ENCODE measurements at regions not wholly inside any gene's neighbourhood (a gene's known extent, or its start where the extent isn't known, plus 50 kb on each side); places are given as distances from the start of the nearest gene placed in this dataset.

DNA sequence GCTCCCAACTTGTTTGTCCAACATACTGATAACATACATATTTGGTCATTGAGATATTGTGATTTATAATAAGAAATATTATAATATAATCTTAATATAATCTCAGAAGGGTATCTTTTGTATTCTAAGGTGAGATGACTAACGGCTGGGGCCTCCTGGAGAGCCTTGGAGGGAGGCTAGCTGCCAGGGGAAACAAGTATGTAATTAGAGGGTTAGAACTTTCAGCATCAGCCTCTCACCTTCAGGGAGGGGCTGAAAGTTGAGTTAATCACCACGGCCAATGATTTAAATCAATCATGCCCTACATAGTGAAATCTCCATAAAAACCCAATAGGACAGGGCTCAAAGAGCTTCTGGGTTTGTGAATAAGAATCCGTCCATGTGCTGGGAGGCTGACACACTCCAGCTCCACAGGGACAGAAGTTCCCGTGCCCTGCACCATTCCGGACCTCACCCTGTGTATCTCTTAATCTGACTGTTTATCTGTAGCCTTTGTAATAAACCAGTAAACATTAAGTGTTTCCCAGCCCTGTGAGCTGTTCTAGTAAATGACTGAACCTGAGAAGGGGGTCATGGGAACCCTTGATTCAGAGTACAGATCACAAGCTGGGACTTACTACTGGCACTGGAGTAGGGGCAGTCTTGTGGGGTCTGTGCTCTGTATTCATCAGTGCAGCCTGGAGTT lies 86.3 kb upstream of the STEAP1B start:
- no peak for TF ChIP-seq POLR2A (IDR thresholded peaks at IDR 0.05; ENCODE audit: borderline replicate concordance, extremely low read depth, insufficient read depth, insufficient read length)
- TF ChIP-seq CTCF (IDR thresholded peaks at IDR 0.05 in 2 of 3, conservative IDR thresholded peaks at IDR 0.05 in 1 of 3; ENCODE audit: borderline replicate concordance in 1 of 3, insufficient read depth in 1 of 3, low read depth in 2 of 3, low read length in 2 of 3) = no peak
- TF ChIP-seq EZH2phosphoT487 (IDR thresholded peaks at IDR 0.05; ENCODE audit: borderline replicate concordance) = no peak
- TF ChIP-seq EZH2 (IDR thresholded peaks at IDR 0.05) = no peak
- TF ChIP-seq POLR2AphosphoS5 (IDR thresholded peaks at IDR 0.05; ENCODE audit: low read depth, low read length) = no peak
- no peak for TF ChIP-seq SRF (IDR thresholded peaks at IDR 0.05; ENCODE audit: low read depth)
- TF ChIP-seq EGR1 (IDR thresholded peaks at IDR 0.05; ENCODE audit: low read depth) = no peak
- TF ChIP-seq, protein P1, sequence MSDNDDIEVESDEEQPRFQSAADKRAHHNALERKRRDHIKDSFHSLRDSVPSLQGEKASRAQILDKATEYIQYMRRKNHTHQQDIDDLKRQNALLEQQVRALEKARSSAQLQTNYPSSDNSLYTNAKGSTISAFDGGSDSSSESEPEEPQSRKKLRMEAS (IDR thresholded peaks at IDR 0.05) = no peak
- TF ChIP-seq, protein P2, sequence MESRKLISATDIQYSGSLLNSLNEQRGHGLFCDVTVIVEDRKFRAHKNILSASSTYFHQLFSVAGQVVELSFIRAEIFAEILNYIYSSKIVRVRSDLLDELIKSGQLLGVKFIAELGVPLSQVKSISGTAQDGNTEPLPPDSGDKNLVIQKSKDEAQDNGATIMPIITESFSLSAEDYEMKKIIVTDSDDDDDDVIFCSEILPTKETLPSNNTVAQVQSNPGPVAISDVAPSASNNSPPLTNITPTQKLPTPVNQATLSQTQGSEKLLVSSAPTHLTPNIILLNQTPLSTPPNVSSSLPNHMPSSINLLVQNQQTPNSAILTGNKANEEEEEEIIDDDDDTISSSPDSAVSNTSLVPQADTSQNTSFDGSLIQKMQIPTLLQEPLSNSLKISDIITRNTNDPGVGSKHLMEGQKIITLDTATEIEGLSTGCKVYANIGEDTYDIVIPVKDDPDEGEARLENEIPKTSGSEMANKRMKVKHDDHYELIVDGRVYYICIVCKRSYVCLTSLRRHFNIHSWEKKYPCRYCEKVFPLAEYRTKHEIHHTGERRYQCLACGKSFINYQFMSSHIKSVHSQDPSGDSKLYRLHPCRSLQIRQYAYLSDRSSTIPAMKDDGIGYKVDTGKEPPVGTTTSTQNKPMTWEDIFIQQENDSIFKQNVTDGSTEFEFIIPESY (IDR thresholded peaks at IDR 0.05; ENCODE audit: extremely low read depth, insufficient replicate concordance, low read length) = no peak
- TF ChIP-seq ZNF274 (IDR thresholded peaks at IDR 0.05; ENCODE audit: low read depth, low read length) = no peak
- TF ChIP-seq TCF7L2 (IDR thresholded peaks at IDR 0.05; ENCODE audit: borderline replicate concordance, extremely low read depth, insufficient read depth, insufficient read length) = no peak
- no peak for TF ChIP-seq ELF1 (IDR thresholded peaks at IDR 0.05; ENCODE audit: borderline replicate concordance, low read depth)

All from HCT116 (cell line).